ENCODE measurements at regions not wholly inside any gene's neighbourhood (a gene's known extent, or its start where the extent isn't known, plus 50 kb on each side); places are given as distances from the start of the nearest gene placed in this dataset.

DNA sequence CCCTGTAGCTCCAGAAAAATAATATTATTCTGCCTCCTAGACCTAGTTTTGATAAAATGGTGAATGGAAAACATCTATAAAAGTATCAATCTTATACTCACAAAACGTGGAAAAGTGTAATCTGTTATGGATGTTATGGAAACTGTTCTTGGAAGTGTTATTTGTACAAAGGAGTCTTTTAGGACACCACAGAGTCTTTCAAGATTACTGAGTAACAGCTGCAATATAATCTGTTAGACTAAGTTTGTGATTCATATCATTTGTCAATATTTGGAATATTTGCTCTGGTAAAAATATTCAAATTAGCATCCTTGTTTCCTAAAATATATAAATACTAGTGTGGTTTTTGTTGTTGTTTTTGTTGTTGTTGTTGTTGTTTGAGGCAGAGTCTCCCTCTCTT lies 87.9 kb downstream of the RAD51AP2 start:
- no peak for TF ChIP-seq ZNF701 (tag by site-specific recombination; IDR thresholded peaks at IDR 0.05)
- no peak for TF ChIP-seq IKZF3 (tag by site-specific recombination; IDR thresholded peaks at IDR 0.05)
- TF ChIP-seq, protein P1, sequence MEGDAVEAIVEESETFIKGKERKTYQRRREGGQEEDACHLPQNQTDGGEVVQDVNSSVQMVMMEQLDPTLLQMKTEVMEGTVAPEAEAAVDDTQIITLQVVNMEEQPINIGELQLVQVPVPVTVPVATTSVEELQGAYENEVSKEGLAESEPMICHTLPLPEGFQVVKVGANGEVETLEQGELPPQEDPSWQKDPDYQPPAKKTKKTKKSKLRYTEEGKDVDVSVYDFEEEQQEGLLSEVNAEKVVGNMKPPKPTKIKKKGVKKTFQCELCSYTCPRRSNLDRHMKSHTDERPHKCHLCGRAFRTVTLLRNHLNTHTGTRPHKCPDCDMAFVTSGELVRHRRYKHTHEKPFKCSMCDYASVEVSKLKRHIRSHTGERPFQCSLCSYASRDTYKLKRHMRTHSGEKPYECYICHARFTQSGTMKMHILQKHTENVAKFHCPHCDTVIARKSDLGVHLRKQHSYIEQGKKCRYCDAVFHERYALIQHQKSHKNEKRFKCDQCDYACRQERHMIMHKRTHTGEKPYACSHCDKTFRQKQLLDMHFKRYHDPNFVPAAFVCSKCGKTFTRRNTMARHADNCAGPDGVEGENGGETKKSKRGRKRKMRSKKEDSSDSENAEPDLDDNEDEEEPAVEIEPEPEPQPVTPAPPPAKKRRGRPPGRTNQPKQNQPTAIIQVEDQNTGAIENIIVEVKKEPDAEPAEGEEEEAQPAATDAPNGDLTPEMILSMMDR (tag by site-specific recombination; IDR thresholded peaks at IDR 0.05): no peak
- TF ChIP-seq SP2 (tag by site-specific recombination; IDR thresholded peaks at IDR 0.05): no peak
- TF ChIP-seq, protein P2, sequence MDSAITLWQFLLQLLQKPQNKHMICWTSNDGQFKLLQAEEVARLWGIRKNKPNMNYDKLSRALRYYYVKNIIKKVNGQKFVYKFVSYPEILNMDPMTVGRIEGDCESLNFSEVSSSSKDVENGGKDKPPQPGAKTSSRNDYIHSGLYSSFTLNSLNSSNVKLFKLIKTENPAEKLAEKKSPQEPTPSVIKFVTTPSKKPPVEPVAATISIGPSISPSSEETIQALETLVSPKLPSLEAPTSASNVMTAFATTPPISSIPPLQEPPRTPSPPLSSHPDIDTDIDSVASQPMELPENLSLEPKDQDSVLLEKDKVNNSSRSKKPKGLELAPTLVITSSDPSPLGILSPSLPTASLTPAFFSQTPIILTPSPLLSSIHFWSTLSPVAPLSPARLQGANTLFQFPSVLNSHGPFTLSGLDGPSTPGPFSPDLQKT (IDR thresholded peaks at IDR 0.05; ENCODE audit: borderline replicate concordance, low read depth, low read length): no peak
- no peak for TF ChIP-seq ZNF140 (tag by site-specific recombination; IDR thresholded peaks at IDR 0.05)
- no peak for TF ChIP-seq GLI4 (tag by site-specific recombination; IDR thresholded peaks at IDR 0.05)
- TF ChIP-seq MYNN (tag by site-specific recombination; IDR thresholded peaks at IDR 0.05; ENCODE audit: borderline replicate concordance): no peak
